Endometrial microvascular endothelial cells (primary cell): ENCODE measurements at regions not wholly inside any gene's neighbourhood (a gene's known extent, or its start where the extent isn't known, plus 50 kb on each side); places are given as distances from the start of the nearest gene placed in this dataset.

ENCODE experiments used
- in situ Hi-C: cut with HindIII; loops from 2 replicates; pipeline ENCODE4 v1.10.0; 2017; ENCODE audit warnings: low sequenced_read_pairs, low pct_unique_long_range_greater_than_20kb; ENCODE audit errors: inconsistent ontology term

GRCh38 chr3:177995381-177996085 lies 540.7 kb upstream of the KCNMB2 start:
- in situ Hi-C loops, result no loop called here

GRCh38 chr3:178001670-178002101 lies 534.5 kb upstream of the KCNMB2 start:
- in situ Hi-C loops, result no loop called here

GRCh38 chr3:178002113-178002512 lies 534.1 kb upstream of the KCNMB2 start:
- in situ Hi-C loops, result no loop called here

- in situ Hi-C loops, result no loop called here
These were observed 532.5 kb upstream of the KCNMB2 start for GRCh38 chr3:178003756-178004155.

GRCh38 chr3:178005961-178006360 lies 530.3 kb upstream of the KCNMB2 start:
- in situ Hi-C loops, result no loop called here

GRCh38 chr3:178010306-178010705 lies 525.9 kb upstream of the KCNMB2 start:
- in situ Hi-C loops, result no loop called here

- in situ Hi-C loops, result no loop called here
These were observed 516.6 kb upstream of the KCNMB2 start for GRCh38 chr3:178019645-178020044.

GRCh38 chr3:178022599-178022998 lies 513.6 kb upstream of the KCNMB2 start:
- in situ Hi-C loops, result no loop called here

- in situ Hi-C loops, result no loop called here
These were observed 507.3 kb upstream of the KCNMB2 start for GRCh38 chr3:178028933-178029332.

- in situ Hi-C loops, result no loop called here
These were observed 499.6 kb upstream of the KCNMB2 start for GRCh38 chr3:178036451-178037144.

GRCh38 chr3:178041931-178042330 lies 494.3 kb upstream of the KCNMB2 start:
- in situ Hi-C loops, result no loop called here

- in situ Hi-C loops, result no loop called here
These were observed 493.9 kb upstream of the KCNMB2 start for GRCh38 chr3:178042376-178042775.

GRCh38 chr3:178043084-178043483 lies 493.2 kb upstream of the KCNMB2 start:
- in situ Hi-C loops, result no loop called here

- in situ Hi-C loops, result no loop called here
These were observed 491.9 kb upstream of the KCNMB2 start for GRCh38 chr3:178044320-178044719.

- in situ Hi-C loops, result no loop called here
These were observed 488.7 kb upstream of the KCNMB2 start for GRCh38 chr3:178047496-178047895.

GRCh38 chr3:178048768-178049167 lies 487.5 kb upstream of the KCNMB2 start:
- in situ Hi-C loops, result no loop called here

- in situ Hi-C loops, result no loop called here
These were observed 481.8 kb upstream of the KCNMB2 start for GRCh38 chr3:178054471-178054870.

- in situ Hi-C loops, result no loop called here
These were observed 480.3 kb upstream of the KCNMB2 start for GRCh38 chr3:178055939-178056338.

- in situ Hi-C loops, result no loop called here
These were observed 479.4 kb upstream of the KCNMB2 start for GRCh38 chr3:178056868-178057267.

- in situ Hi-C loops, result no loop called here
These were observed 477.6 kb upstream of the KCNMB2 start for GRCh38 chr3:178058629-178059028.
